ENCODE measurements at regions not wholly inside any gene's neighbourhood (a gene's known extent, or its start where the extent isn't known, plus 50 kb on each side); places are given as distances from the start of the nearest gene placed in this dataset.
"Not testable (repeated sequence)": the region's sequence is repeated elsewhere in the genome, so short reads cannot be mapped to it uniquely, and the experiment has no call there.

DNA sequence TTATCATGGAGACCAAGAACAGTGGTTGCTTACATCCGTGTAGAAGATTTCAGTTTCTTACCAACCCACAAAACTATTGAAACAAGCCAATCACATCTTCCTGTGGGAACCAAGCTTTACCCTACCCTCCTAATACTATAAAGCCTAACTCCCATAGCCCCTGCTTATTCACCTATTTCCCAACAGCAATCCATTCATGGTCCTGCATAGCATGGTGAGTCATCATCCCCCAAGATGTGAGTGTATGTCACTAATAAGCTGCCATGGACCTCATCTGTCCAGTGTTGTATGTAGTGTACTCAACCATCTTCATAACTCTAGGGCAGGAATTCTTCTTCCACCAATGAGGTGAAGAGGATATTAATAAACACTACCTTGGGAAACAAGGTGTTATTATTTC is 1620.4 kb upstream of the FLRT2 start:
- H3K27ac ChIP-seq = no peak overlapping the region
- DNase-seq (ENCODE audit: low spot score) = no peak
- no peak overlapping the region for H3K4me3 ChIP-seq
- 95% methylated on average over 1 of the region's 1 CpG for WGBS
- TF ChIP-seq POLR2AphosphoS5 (IDR thresholded peaks at IDR 0.05) (no peak), POLR2A (IDR thresholded peaks at IDR 0.05) (no peak)
- TF ChIP-seq, protein P1, sequence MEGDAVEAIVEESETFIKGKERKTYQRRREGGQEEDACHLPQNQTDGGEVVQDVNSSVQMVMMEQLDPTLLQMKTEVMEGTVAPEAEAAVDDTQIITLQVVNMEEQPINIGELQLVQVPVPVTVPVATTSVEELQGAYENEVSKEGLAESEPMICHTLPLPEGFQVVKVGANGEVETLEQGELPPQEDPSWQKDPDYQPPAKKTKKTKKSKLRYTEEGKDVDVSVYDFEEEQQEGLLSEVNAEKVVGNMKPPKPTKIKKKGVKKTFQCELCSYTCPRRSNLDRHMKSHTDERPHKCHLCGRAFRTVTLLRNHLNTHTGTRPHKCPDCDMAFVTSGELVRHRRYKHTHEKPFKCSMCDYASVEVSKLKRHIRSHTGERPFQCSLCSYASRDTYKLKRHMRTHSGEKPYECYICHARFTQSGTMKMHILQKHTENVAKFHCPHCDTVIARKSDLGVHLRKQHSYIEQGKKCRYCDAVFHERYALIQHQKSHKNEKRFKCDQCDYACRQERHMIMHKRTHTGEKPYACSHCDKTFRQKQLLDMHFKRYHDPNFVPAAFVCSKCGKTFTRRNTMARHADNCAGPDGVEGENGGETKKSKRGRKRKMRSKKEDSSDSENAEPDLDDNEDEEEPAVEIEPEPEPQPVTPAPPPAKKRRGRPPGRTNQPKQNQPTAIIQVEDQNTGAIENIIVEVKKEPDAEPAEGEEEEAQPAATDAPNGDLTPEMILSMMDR (IDR thresholded peaks at IDR 0.05) = no peak
- H3K4me1 ChIP-seq (replicated peaks) = no peaks in the 10 kb centered on the region
- no peaks in the 10 kb centered on the region for H3K9me3 ChIP-seq
- H3K36me3 ChIP-seq = no peaks in the 10 kb centered on the region
- H3K27me3 ChIP-seq (replicated peaks; ENCODE audit: insufficient read depth) = no peaks in the 10 kb centered on the region
- intact Hi-C loops (cut with DNase I) = no loop called here

DNA sequence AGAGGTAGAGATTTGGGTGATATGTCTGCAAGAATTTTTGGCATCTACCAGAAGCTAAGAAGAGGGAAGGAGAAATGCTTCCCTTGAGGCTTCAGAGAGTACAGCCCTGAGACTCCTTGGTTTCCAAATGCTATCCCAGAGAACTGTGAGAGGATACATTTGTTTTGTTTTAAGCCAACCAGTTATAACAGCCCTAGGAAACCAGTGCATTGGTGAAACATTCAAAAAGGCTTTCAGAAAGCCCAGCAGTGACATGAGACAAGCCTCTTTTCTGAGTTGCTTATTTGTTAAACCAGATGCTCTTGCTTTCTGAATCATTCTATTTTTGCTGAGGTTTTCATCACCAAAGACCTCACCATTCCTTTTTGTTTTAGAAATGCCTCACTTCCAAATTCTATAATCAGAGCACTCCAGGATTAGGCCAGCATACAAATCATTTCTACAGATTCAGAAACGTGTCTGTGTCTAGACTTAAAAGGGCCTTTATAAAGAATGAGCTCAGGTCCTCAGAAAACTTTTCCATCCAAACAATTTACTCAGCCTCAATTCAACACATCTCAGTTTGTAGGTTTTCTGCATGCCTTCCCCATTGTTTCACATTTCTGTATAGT is 1617.8 kb upstream of the FLRT2 start:
- Histone ChIP-seq H3K27ac (no peak overlapping the region), H3K36me3 (no peaks in the 10 kb centered on the region), H3K4me1 (replicated peaks) (no peaks in the 10 kb centered on the region), H3K4me3 (no peak overlapping the region), H3K9me3 (no peaks in the 10 kb centered on the region), H3K27me3 (replicated peaks; ENCODE audit: insufficient read depth) (no peaks in the 10 kb centered on the region)
- 48% methylated on average over 1 of the region's 1 CpG for WGBS
- TF ChIP-seq, protein P1 (IDR thresholded peaks at IDR 0.05) = no peak
- TF ChIP-seq POLR2A (IDR thresholded peaks at IDR 0.05) = no peak
- TF ChIP-seq POLR2AphosphoS5 (IDR thresholded peaks at IDR 0.05) = no peak
- intact Hi-C loops (cut with DNase I) = no loop called here
- no peak for DNase-seq (ENCODE audit: low spot score)

DNA sequence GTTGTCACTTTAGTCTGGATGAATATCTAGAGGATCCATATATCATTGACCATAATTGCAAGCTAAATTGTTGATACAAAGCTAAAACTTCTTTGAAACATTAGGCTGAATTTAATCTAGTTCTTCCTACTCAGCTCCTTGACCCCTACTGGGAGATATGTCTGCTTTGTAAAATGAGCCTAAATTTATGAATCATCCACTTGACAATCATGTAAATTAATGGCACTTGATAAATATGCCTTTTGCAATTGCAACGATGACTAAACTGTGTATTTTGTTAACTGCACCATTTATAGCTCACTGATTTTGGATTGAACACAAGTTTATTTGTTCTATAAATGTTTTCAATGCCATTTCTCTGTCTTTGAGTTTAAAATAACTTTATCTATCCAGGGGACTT is 1616.5 kb upstream of the FLRT2 start:
- DNase-seq (ENCODE audit: low spot score) = no peak
- TF ChIP-seq, protein P1 (IDR thresholded peaks at IDR 0.05) = no peak
- TF ChIP-seq POLR2AphosphoS5 (IDR thresholded peaks at IDR 0.05) = no peak
- no peak for TF ChIP-seq POLR2A (IDR thresholded peaks at IDR 0.05)
- no peak overlapping the region for H3K27ac ChIP-seq
- no peaks in the 10 kb centered on the region for H3K4me1 ChIP-seq (replicated peaks)
- intact Hi-C loops (cut with DNase I) = no loop called here
- H3K4me3 ChIP-seq = no peak overlapping the region
- no peaks in the 10 kb centered on the region for H3K36me3 ChIP-seq
- no peaks in the 10 kb centered on the region for H3K27me3 ChIP-seq (replicated peaks; ENCODE audit: insufficient read depth)
- no peaks in the 10 kb centered on the region for H3K9me3 ChIP-seq
- WGBS = 47% methylated on average over 1 of the region's 1 CpG

DNA sequence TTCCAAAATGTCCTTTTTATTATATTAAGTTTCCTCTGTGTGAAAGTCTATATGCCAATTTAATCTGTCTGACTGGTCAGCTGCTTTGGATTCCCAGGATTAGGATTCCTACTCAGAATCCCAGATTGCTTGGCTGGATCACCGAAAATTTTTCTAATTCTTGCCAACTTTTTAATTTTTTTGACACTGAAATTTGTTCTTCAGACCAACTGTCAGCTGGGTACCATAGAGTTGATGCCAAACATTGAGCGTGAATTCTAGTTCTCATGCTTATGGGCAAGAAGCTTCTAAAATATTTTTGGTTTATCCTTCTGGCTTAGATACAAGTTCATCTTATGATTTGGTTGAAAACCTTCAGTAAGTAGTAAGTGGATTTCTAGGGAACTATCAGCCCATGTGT is 1611.4 kb upstream of the FLRT2 start:
- intact Hi-C loops (cut with DNase I) = no loop called here
- 91% methylated on average over 2 of the region's 2 CpGs for WGBS

DNA sequence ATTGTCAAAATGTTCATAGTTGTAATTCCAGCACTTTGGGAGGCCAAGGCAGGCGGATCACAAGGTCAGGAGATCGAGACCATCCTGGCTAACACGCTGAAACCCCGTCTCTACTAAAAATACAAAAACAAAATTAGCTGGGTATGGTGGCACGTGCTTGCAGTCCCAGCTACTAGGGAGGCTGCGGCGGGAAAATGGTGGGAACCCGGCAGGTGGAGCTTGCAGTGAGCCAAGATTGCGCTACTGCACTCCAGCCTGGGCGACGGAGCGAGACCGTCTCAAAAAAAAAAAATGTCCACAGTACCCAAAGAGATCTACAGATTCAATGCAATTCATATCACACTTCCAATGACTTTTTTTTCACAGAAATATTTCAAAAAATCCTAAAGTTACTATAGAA is 1610.3 kb upstream of the FLRT2 start:
- H3K27ac ChIP-seq; DNase-seq (ENCODE audit: low spot score); H3K27me3 ChIP-seq (replicated peaks; ENCODE audit: insufficient read depth); H3K4me3 ChIP-seq; H3K4me1 ChIP-seq (replicated peaks); H3K9me3 ChIP-seq; intact Hi-C loops (cut with DNase I); H3K36me3 ChIP-seq: not testable (repeated sequence)
- WGBS = 93% methylated on average over 13 of the region's 13 CpGs

More for the DNA sequence above, 1611.4 kb upstream of the FLRT2 start:
- Histone ChIP-seq H3K4me3 (no peak overlapping the region), H3K27me3 (replicated peaks; ENCODE audit: insufficient read depth) (no peaks in the 10 kb centered on the region), H3K9me3 (no peaks in the 10 kb centered on the region), H3K4me1 (replicated peaks) (no peaks in the 10 kb centered on the region), H3K36me3 (no peaks in the 10 kb centered on the region), H3K27ac (no peak overlapping the region)
- DNase-seq (ENCODE audit: low spot score) = no peak
- TF ChIP-seq POLR2A (IDR thresholded peaks at IDR 0.05) (no peak), POLR2AphosphoS5 (IDR thresholded peaks at IDR 0.05) (no peak)
- TF ChIP-seq, protein P1 (IDR thresholded peaks at IDR 0.05) = no peak

All from prostate gland (tissue), 2 donors.